HG02852 (cell line): ENCODE measurements at regions not wholly inside any gene's neighbourhood (a gene's known extent, or its start where the extent isn't known, plus 50 kb on each side); places are given as distances from the start of the nearest gene placed in this dataset.
"Not testable (repeated sequence)": the region's sequence is repeated elsewhere in the genome, so short reads cannot be mapped to it uniquely, and the experiment has no call there.

Experiments
- ATAC-seq: cut with Tn5 transposase; IDR thresholded peaks from one replicate; pipeline ENCODE4 v1.9.1; 2021; ENCODE audit warnings: mild to moderate bottlenecking, moderate library complexity; ENCODE audit not compliant: unreplicated experiment

GRCh38 chr1:143643148-143643885 is 328.5 kb downstream of the FAM72C start:
- no peak for ATAC-seq

- ATAC-seq, result no peak
Measured at GRCh38 chr1:143625886-143626285, 345.9 kb downstream of the FAM72C start.

GRCh38 chr1:143619851-143620250 is 351.9 kb downstream of the FAM72C start:
- no peak for ATAC-seq

- no peak for ATAC-seq
Measured at GRCh38 chr1:143611159-143611558, 360.6 kb downstream of the FAM72C start.

- ATAC-seq, result no peak
Measured at GRCh38 chr1:143610196-143610595, 361.6 kb downstream of the FAM72C start.

GRCh38 chr1:143604887-143605286 is 366.9 kb downstream of the FAM72C start:
- no peak for ATAC-seq

- no peak for ATAC-seq
Measured at GRCh38 chr1:143584508-143584907, 387.3 kb downstream of the FAM72C start.

GRCh38 chr1:143574891-143575520 is 396.8 kb downstream of the FAM72C start:
- ATAC-seq, result no peak

GRCh38 chr1:143572661-143573060 is 399.1 kb downstream of the FAM72C start:
- not testable (repeated sequence) for ATAC-seq

- not testable (repeated sequence) for ATAC-seq
Measured at GRCh38 chr1:143563761-143564160, 408.0 kb downstream of the FAM72C start.

- no peak for ATAC-seq
Measured at GRCh38 chr1:143553627-143554026, 418.2 kb downstream of the FAM72C start.

GRCh38 chr1:143504703-143505102 is 467.1 kb downstream of the FAM72C start:
- not testable (repeated sequence) for ATAC-seq

GRCh38 chr1:143504080-143504479 is 467.7 kb downstream of the FAM72C start:
- ATAC-seq, result not testable (repeated sequence)

GRCh38 chr1:143503048-143503447 is 468.7 kb downstream of the FAM72C start:
- ATAC-seq, result not testable (repeated sequence)

- not testable (repeated sequence) for ATAC-seq
Measured at GRCh38 chr1:143502038-143502437, 469.7 kb downstream of the FAM72C start.

GRCh38 chr1:143498059-143498749 is 473.6 kb downstream of the FAM72C start:
- not testable (repeated sequence) for ATAC-seq

GRCh38 chr1:143497374-143497747 is 474.4 kb downstream of the FAM72C start:
- ATAC-seq, result no peak

GRCh38 chr1:143496526-143497373 is 475.0 kb downstream of the FAM72C start:
- ATAC-seq, result not testable (repeated sequence)
